Fibroblast of lung (primary cell): ENCODE measurements at regions not wholly inside any gene's neighbourhood (a gene's known extent, or its start where the extent isn't known, plus 50 kb on each side); places are given as distances from the start of the nearest gene placed in this dataset.

Experiments used
- EZH2 ChIP-seq: IDR thresholded peaks from 2 replicates; pipeline ENCODE4 v1.5.1; 2012; ENCODE audit warnings: low read length, control low read depth, mild to moderate bottlenecking; ENCODE audit errors: missing control alignments
- TF ChIP-seq, protein P1 (sequence below), 2 donors: IDR thresholded peaks in 1 of 2; conservative IDR thresholded peaks in 1 of 2; 1 replicate in 1 of 2; 2 replicates in 1 of 2; pipeline ENCODE4 v1.5.1; 2011 to 2012; ENCODE audit warnings: low read length in 2 of 2, control low read depth in 1 of 2, inconsistent platforms in 1 of 2, low read depth in 1 of 2, mild to moderate bottlenecking in 1 of 2

- TF ChIP-seq, protein P1, sequence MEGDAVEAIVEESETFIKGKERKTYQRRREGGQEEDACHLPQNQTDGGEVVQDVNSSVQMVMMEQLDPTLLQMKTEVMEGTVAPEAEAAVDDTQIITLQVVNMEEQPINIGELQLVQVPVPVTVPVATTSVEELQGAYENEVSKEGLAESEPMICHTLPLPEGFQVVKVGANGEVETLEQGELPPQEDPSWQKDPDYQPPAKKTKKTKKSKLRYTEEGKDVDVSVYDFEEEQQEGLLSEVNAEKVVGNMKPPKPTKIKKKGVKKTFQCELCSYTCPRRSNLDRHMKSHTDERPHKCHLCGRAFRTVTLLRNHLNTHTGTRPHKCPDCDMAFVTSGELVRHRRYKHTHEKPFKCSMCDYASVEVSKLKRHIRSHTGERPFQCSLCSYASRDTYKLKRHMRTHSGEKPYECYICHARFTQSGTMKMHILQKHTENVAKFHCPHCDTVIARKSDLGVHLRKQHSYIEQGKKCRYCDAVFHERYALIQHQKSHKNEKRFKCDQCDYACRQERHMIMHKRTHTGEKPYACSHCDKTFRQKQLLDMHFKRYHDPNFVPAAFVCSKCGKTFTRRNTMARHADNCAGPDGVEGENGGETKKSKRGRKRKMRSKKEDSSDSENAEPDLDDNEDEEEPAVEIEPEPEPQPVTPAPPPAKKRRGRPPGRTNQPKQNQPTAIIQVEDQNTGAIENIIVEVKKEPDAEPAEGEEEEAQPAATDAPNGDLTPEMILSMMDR (conservative IDR thresholded peaks at IDR 0.05 in 1 of 2, IDR thresholded peaks at IDR 0.05 in 1 of 2; ENCODE audit: low read depth in 1 of 2, low read length in 2 of 2) = no peak
- TF ChIP-seq EZH2 = no peak
These were observed 125.5 kb downstream of the GLI2 start for GRCh38 chr2:120861191-120861575.
